HEK293 (cell line): ENCODE measurements at regions not wholly inside any gene's neighbourhood (a gene's known extent, or its start where the extent isn't known, plus 50 kb on each side); places are given as distances from the start of the nearest gene placed in this dataset.

Experiments used
- CTCF ChIA-PET: fragments of 350-600 bp; formaldehyde crosslinking; extraction: SDS; loops from one replicate; lab custom pipeline; 2021; ENCODE audit warnings: antibody characterized with exemption; lab: Yijun Ruan, JAX
- POLR2A ChIA-PET: fragments of 300-600 bp; formaldehyde crosslinking; extraction: SDS; loops from one replicate; lab custom pipeline; 2020; ENCODE audit warnings: antibody characterized with exemption, inconsistent platforms; lab: Yijun Ruan, JAX
- H3K27ac ChIP-seq: fragments of 200-500 bp; sonication (Bioruptor generic); 2 replicates; pipeline ENCODE4 v1.5.1; 2014; ENCODE audit warnings: low read depth, low read length, control low read depth, inconsistent platforms; ENCODE audit errors: extremely low read depth
- H3K36me3 ChIP-seq, 2 experiments: fragments of 200-500 bp in 1 of 2; sonication (Bioruptor generic) in 1 of 2; 1 replicate in 1 of 2; 2 replicates in 1 of 2; pipeline ENCODE4 v1.5.1; 2014 to 2017; ENCODE audit warnings: inconsistent platforms in 2 of 2, low read length in 2 of 2; ENCODE audit not compliant: control insufficient read depth in 2 of 2, insufficient read depth in 1 of 2
- H3K4me1 ChIP-seq: fragments of 200-500 bp; sonication (Bioruptor generic); 2 replicates; pipeline ENCODE4 v1.5.1; 2014; ENCODE audit warnings: mild to moderate bottlenecking, low read length, inconsistent platforms; ENCODE audit not compliant: control insufficient read depth, insufficient read depth
- H3K4me3 ChIP-seq: 2 replicates; pipeline ENCODE4 v1.5.1; 2011; ENCODE audit warnings: low read depth, mild to moderate bottlenecking, control low read depth, low read length, moderate library complexity
- H3K9me3 ChIP-seq: fragments of 200-500 bp; sonication (Bioruptor generic); 2 replicates; pipeline ENCODE4 v1.5.1; 2014; ENCODE audit warnings: low read depth, low read length, inconsistent platforms; ENCODE audit not compliant: control insufficient read depth, insufficient read depth
- GLIS2 ChIP-seq: fragments of 450-650 bp; formaldehyde crosslinking; IDR thresholded peaks from 2 replicates; pipeline ENCODE4 v1.5.1; 2016; ENCODE audit warnings: missing biosample characterization, missing genetic modification characterization
- KLF16 ChIP-seq: fragments of 450-650 bp; formaldehyde crosslinking; IDR thresholded peaks from 2 replicates; pipeline ENCODE4 v1.5.1; 2017; ENCODE audit warnings: missing biosample characterization, missing genetic modification characterization
- KLF8 ChIP-seq: fragments of 450-650 bp; formaldehyde crosslinking; IDR thresholded peaks from 2 replicates; pipeline ENCODE4 v1.5.1; 2016; ENCODE audit warnings: missing biosample characterization, missing genetic modification characterization
- MZF1 ChIP-seq: fragments of 450-650 bp; formaldehyde crosslinking; IDR thresholded peaks from 2 replicates; pipeline ENCODE4 v1.5.1; 2017; ENCODE audit warnings: missing biosample characterization, missing genetic modification characterization, borderline replicate concordance
- PBX3 ChIP-seq: sonication (generic); formaldehyde crosslinking; IDR thresholded peaks from 2 replicates; pipeline ENCODE4 v1.8.1; 2022; ENCODE audit warnings: mild to moderate bottlenecking, moderate library complexity, missing genetic modification reagents
- RBAK ChIP-seq: fragments of 450-650 bp; formaldehyde crosslinking; IDR thresholded peaks from 2 replicates; pipeline ENCODE4 v1.5.1; 2016; ENCODE audit warnings: missing biosample characterization, missing genetic modification characterization
- SP2 ChIP-seq: fragments of 450-650 bp; formaldehyde crosslinking; IDR thresholded peaks from 2 replicates; pipeline ENCODE4 v1.5.1; 2016; ENCODE audit warnings: missing biosample characterization, missing genetic modification characterization
- TRIM28 ChIP-seq: IDR thresholded peaks from 2 replicates; pipeline ENCODE4 v1.6.1; 2011; ENCODE audit warnings: low read length, control low read depth, borderline replicate concordance
- YY1 ChIP-seq: fragments of 450-650 bp; formaldehyde crosslinking; IDR thresholded peaks from 2 replicates; pipeline ENCODE4 v1.5.1; 2018; ENCODE audit warnings: missing biosample characterization, missing genetic modification characterization
- ZBTB7A ChIP-seq: fragments of 450-650 bp; formaldehyde crosslinking; IDR thresholded peaks from 2 replicates; pipeline ENCODE4 v1.5.1; 2016; ENCODE audit warnings: low read depth, missing biosample characterization, missing genetic modification characterization
- ZNF138 ChIP-seq: fragments of 450-650 bp; formaldehyde crosslinking; IDR thresholded peaks from 2 replicates; pipeline ENCODE4 v1.5.1; 2016; ENCODE audit warnings: missing biosample characterization, missing genetic modification characterization, borderline replicate concordance
- ZNF223 ChIP-seq: fragments of 450-650 bp; formaldehyde crosslinking; IDR thresholded peaks from 2 replicates; pipeline ENCODE4 v1.5.1; 2016; ENCODE audit warnings: missing biosample characterization, missing genetic modification characterization
- ZNF24 ChIP-seq: fragments of 450-650 bp; formaldehyde crosslinking; IDR thresholded peaks from 2 replicates; pipeline ENCODE4 v1.5.1; 2016; ENCODE audit warnings: missing biosample characterization, missing genetic modification characterization
- ZNF350 ChIP-seq: fragments of 450-650 bp; formaldehyde crosslinking; IDR thresholded peaks from 2 replicates; pipeline ENCODE4 v1.5.0; 2017; ENCODE audit warnings: missing biosample characterization, mild to moderate bottlenecking, missing genetic modification characterization
- ZNF449 ChIP-seq: fragments of 450-650 bp; formaldehyde crosslinking; IDR thresholded peaks from 2 replicates; pipeline ENCODE4 v1.5.1; 2017; ENCODE audit warnings: missing biosample characterization, mild to moderate bottlenecking, missing genetic modification characterization, moderate library complexity
- ZNF488 ChIP-seq: fragments of 450-650 bp; formaldehyde crosslinking; IDR thresholded peaks from 2 replicates; pipeline ENCODE4 v1.5.1; 2016; ENCODE audit warnings: missing biosample characterization, missing genetic modification characterization
- ZNF521 ChIP-seq: fragments of 450-650 bp; formaldehyde crosslinking; IDR thresholded peaks from 2 replicates; pipeline ENCODE4 v1.5.1; 2017; ENCODE audit warnings: missing biosample characterization, mild to moderate bottlenecking, missing genetic modification characterization
- ZNF549 ChIP-seq: fragments of 450-650 bp; IDR thresholded peaks from 2 replicates; pipeline ENCODE4 v1.5.1; 2018; ENCODE audit warnings: missing biosample characterization, missing genetic modification characterization, mild to moderate bottlenecking, inconsistent platforms, moderate library complexity
- ZNF571 ChIP-seq: fragments of 450-650 bp; formaldehyde crosslinking; IDR thresholded peaks from 2 replicates; pipeline ENCODE4 v1.5.0; 2017; ENCODE audit warnings: missing biosample characterization, missing genetic modification characterization
- ZNF580 ChIP-seq: fragments of 450-650 bp; formaldehyde crosslinking; IDR thresholded peaks from 2 replicates; pipeline ENCODE4 v1.5.1; 2016; ENCODE audit warnings: missing biosample characterization, missing genetic modification characterization
- ZNF621 ChIP-seq: fragments of 450-650 bp; formaldehyde crosslinking; IDR thresholded peaks from 2 replicates; pipeline ENCODE4 v1.5.1; 2017; ENCODE audit warnings: missing biosample characterization, missing genetic modification characterization
- ZNF626 ChIP-seq: fragments of 450-650 bp; sonication (Bioruptor Pico); formaldehyde crosslinking; IDR thresholded peaks from 2 replicates; pipeline ENCODE4 v1.5.1; 2018; ENCODE audit warnings: missing biosample characterization, missing genetic modification characterization, inconsistent platforms
- ZNF645 ChIP-seq: fragments of 450-650 bp; formaldehyde crosslinking; IDR thresholded peaks from 2 replicates; pipeline ENCODE4; 2016; ENCODE audit warnings: missing biosample characterization, missing genetic modification characterization
- ZNF654 ChIP-seq: fragments of 450-650 bp; formaldehyde crosslinking; IDR thresholded peaks from 2 replicates; pipeline ENCODE4 v1.5.1; 2016; ENCODE audit warnings: low read depth, missing biosample characterization, missing genetic modification characterization
- ZNF777 ChIP-seq: fragments of 450-650 bp; formaldehyde crosslinking; IDR thresholded peaks from 2 replicates; pipeline ENCODE4 v1.5.1; 2017; ENCODE audit warnings: missing biosample characterization, missing genetic modification characterization, borderline replicate concordance
- ZNF791 ChIP-seq: fragments of 450-650 bp; formaldehyde crosslinking; IDR thresholded peaks from 2 replicates; pipeline ENCODE4 v1.5.1; 2016; ENCODE audit warnings: missing biosample characterization, missing genetic modification characterization
- ZSCAN16 ChIP-seq: fragments of 450-650 bp; formaldehyde crosslinking; IDR thresholded peaks from 2 replicates; pipeline ENCODE4 v1.5.1; 2016; ENCODE audit warnings: missing biosample characterization, missing genetic modification characterization

- ChIA-PET CTCF (interaction anchor here (0.6 to 0.7 kb wide), 2 partner anchors 11 to 30 kb away, joined by 3 read pairs; no protein-coding TSS in a partner anchor), POLR2A (no interaction called here)
- TF ChIP-seq ZNF654, result no peak
- TF ChIP-seq ZNF488, result no peak
- TF ChIP-seq ZNF223 (tag by site-specific recombination), result no peak
- no peak for TF ChIP-seq ZSCAN16 (tag by site-specific recombination)
- TF ChIP-seq MZF1 (tag by site-specific recombination), result no peak
- TF ChIP-seq ZNF449, result no peak
- no peak for TF ChIP-seq ZNF777 (tag by site-specific recombination)
- TF ChIP-seq GLIS2 (tag by site-specific recombination), result no peak
- TF ChIP-seq ZNF791 (tag by site-specific recombination), result no peak
- TF ChIP-seq KLF16 (tag by site-specific recombination), result no peak
- no peak for TF ChIP-seq ZNF621 (tag by site-specific recombination)
- no peak for TF ChIP-seq KLF8
- no peak for TF ChIP-seq ZNF549 (tag by site-specific recombination)
- no peak for TF ChIP-seq SP2 (tag by site-specific recombination)
- TF ChIP-seq ZNF138 (tag by site-specific recombination), result no peak
- no peak for TF ChIP-seq ZNF626
Measured at GRCh38 chr4:159483782-159484741, 381.2 kb downstream of the RAPGEF2 start.

GRCh38 chr4:159484864-159485263, 382.0 kb downstream of the RAPGEF2 start:
- Histone ChIP-seq H3K4me3 (no peak overlapping the region), H3K27ac (no peak overlapping the region), H3K4me1 (no peaks in the 10 kb centered on the region), H3K36me3 (no peaks in the 10 kb centered on the region), H3K9me3 (no peaks in the 10 kb centered on the region)
- CTCF ChIA-PET, result interaction anchor here (0.6 to 0.7 kb wide), 3 partner anchors 10 to 842 kb away, joined by 3 read pairs; no protein-coding TSS in a partner anchor
- POLR2A ChIA-PET, result no interaction called here
- TF ChIP-seq TRIM28 (no peak), ZNF521 (tag by site-specific recombination) (no peak), ZNF24 (tag by site-specific recombination) (no peak), PBX3 (CRISPR knock-in tag) (no peak), ZNF488 (no peak), ZBTB7A (tag by site-specific recombination) (no peak), ZNF645 (tag by site-specific recombination) (no peak), ZNF350 (no peak), ZNF138 (tag by site-specific recombination) (no peak), ZNF580 (tag by site-specific recombination) (no peak), YY1 (tag by site-specific recombination) (no peak), ZNF571 (tag by site-specific recombination) (no peak), RBAK (tag by site-specific recombination) (no peak)

More at GRCh38 chr4:159483782-159484741, 381.2 kb downstream of the RAPGEF2 start:
- Histone ChIP-seq H3K4me3 (no peak overlapping the region), H3K4me1 (no peaks in the 10 kb centered on the region), H3K9me3 (no peaks in the 10 kb centered on the region), H3K36me3 (no peaks in the 10 kb centered on the region), H3K27ac (no peak overlapping the region)
